ENCODE measurements at regions not wholly inside any gene's neighbourhood (a gene's known extent, or its start where the extent isn't known, plus 50 kb on each side); places are given as distances from the start of the nearest gene placed in this dataset.

DNA sequence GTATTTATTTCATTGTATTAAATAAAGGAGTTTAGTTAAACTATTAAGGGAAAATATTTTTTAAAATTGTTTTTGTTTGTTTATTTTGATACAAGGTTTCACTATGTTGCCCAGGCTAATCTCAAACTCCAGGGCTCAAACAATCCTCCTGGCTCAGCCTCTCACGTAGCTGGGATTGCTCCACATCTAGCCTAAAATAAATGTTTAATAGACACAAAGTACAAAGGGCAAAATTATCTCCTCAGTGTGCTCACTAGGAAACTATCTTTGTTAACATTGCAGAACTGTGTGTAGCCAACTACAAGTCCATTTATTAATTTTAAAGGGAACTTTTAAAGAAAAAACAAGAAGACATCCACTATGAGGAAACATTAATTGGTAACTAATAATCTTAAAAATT, 207.2 kb upstream of the PCDH17 start (continued):
- TF ChIP-seq, protein P1, sequence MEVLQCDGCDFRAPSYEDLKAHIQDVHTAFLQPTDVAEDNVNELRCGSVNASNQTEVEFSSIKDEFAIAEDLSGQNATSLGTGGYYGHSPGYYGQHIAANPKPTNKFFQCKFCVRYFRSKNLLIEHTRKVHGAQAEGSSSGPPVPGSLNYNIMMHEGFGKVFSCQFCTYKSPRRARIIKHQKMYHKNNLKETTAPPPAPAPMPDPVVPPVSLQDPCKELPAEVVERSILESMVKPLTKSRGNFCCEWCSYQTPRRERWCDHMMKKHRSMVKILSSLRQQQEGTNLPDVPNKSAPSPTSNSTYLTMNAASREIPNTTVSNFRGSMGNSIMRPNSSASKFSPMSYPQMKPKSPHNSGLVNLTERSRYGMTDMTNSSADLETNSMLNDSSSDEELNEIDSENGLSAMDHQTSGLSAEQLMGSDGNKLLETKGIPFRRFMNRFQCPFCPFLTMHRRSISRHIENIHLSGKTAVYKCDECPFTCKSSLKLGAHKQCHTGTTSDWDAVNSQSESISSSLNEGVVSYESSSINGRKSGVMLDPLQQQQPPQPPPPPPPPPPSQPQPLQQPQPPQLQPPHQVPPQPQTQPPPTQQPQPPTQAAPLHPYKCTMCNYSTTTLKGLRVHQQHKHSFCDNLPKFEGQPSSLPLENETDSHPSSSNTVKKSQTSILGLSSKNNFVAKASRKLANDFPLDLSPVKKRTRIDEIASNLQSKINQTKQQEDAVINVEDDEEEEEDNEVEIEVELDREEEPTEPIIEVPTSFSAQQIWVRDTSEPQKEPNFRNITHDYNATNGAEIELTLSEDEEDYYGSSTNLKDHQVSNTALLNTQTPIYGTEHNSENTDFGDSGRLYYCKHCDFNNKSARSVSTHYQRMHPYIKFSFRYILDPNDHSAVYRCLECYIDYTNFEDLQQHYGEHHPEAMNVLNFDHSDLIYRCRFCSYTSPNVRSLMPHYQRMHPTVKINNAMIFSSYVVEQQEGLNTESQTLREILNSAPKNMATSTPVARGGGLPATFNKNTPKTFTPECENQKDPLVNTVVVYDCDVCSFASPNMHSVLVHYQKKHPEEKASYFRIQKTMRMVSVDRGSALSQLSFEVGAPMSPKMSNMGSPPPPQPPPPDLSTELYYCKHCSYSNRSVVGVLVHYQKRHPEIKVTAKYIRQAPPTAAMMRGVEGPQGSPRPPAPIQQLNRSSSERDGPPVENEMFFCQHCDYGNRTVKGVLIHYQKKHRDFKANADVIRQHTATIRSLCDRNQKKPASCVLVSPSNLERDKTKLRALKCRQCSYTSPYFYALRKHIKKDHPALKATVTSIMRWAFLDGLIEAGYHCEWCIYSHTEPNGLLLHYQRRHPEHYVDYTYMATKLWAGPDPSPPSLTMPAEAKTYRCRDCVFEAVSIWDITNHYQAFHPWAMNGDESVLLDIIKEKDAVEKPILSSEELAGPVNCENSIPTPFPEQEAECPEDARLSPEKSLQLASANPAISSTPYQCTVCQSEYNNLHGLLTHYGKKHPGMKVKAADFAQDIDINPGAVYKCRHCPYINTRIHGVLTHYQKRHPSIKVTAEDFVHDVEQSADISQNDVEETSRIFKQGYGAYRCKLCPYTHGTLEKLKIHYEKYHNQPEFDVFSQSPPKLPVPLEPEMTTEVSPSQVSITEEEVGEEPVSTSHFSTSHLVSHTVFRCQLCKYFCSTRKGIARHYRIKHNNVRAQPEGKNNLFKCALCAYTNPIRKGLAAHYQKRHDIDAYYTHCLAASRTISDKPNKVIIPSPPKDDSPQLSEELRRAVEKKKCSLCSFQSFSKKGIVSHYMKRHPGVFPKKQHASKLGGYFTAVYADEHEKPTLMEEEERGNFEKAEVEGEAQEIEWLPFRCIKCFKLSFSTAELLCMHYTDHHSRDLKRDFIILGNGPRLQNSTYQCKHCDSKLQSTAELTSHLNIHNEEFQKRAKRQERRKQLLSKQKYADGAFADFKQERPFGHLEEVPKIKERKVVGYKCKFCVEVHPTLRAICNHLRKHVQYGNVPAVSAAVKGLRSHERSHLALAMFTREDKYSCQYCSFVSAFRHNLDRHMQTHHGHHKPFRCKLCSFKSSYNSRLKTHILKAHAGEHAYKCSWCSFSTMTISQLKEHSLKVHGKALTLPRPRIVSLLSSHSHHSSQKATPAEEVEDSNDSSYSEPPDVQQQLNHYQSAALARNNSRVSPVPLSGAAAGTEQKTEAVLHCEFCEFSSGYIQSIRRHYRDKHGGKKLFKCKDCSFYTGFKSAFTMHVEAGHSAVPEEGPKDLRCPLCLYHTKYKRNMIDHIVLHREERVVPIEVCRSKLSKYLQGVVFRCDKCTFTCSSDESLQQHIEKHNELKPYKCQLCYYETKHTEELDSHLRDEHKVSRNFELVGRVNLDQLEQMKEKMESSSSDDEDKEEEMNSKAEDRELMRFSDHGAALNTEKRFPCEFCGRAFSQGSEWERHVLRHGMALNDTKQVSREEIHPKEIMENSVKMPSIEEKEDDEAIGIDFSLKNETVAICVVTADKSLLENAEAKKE (CRISPR knock-in tag; IDR thresholded peaks at IDR 0.05): no peak
- TF ChIP-seq CREB1 (CRISPR knock-in tag; IDR thresholded peaks at IDR 0.05; ENCODE audit: low read depth): no peak

DNA sequence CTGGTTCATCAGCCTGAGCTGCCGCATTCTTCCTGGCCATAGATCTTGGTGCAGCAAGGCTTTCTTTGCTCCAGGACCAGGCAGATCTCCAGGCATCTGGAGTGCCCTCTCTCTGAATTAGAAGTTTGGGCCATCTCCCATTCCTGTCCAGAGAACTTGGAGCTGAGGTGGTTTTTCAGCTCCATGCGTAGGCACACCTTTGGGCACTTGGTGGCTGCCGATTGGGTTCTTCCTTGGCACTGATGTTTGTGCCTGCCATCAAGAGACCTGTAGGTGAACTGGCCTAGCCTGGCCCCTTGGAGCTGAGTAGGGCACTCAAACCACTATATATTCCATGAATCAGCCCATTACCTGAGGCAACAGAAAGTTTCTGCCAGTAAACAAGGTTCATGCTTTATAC, 206.0 kb upstream of the PCDH17 start:
- Histone ChIP-seq H3K4me1 (ENCODE audit: insufficient read depth) (no peaks in the 10 kb centered on the region), H3K4me2 (no peak overlapping the region), H3K36me3 (ENCODE audit: insufficient read depth) (no peaks in the 10 kb centered on the region), H4K20me1 (replicated peaks; ENCODE audit: insufficient read depth) (no peaks in the 10 kb centered on the region), H3K4me3 (no peak overlapping the region), H3K79me2 (replicated peaks; ENCODE audit: insufficient read depth) (no peaks in the 10 kb centered on the region), H3F3A (replicated peaks; ENCODE audit: low read depth) (no peaks in the 10 kb centered on the region), H3K27ac (ENCODE audit: low read depth) (no peak overlapping the region), H3K9me2 (ENCODE audit: insufficient read depth) (peaks cover 4% of the 10 kb centered on the region; the same call in 1 of the 2 replicates), H3K27me3 (ENCODE audit: insufficient read depth) (no peaks in the 10 kb centered on the region), H2AFZ (no peak overlapping the region)
- H3K27me3 Mint-ChIP-seq (ENCODE audit: insufficient read depth, low read depth, poor library complexity): no peaks in the 10 kb centered on the region
- peaks cover 22% of the 10 kb centered on the region for H3K9me3 Mint-ChIP-seq
- no peak overlapping the region for H3K27ac Mint-ChIP-seq
- ATAC-seq (no peak), DNase-seq (ENCODE audit: low spot score) (no peak)
- no peak overlapping the region for H3K4me3 Mint-ChIP-seq
- H3K4me1 Mint-ChIP-seq: no peaks in the 10 kb centered on the region
- H3K36me3 Mint-ChIP-seq (ENCODE audit: low read depth): peaks cover 12% of the 10 kb centered on the region; the same call in 2 of the 3 replicates
- TF ChIP-seq, protein P2, sequence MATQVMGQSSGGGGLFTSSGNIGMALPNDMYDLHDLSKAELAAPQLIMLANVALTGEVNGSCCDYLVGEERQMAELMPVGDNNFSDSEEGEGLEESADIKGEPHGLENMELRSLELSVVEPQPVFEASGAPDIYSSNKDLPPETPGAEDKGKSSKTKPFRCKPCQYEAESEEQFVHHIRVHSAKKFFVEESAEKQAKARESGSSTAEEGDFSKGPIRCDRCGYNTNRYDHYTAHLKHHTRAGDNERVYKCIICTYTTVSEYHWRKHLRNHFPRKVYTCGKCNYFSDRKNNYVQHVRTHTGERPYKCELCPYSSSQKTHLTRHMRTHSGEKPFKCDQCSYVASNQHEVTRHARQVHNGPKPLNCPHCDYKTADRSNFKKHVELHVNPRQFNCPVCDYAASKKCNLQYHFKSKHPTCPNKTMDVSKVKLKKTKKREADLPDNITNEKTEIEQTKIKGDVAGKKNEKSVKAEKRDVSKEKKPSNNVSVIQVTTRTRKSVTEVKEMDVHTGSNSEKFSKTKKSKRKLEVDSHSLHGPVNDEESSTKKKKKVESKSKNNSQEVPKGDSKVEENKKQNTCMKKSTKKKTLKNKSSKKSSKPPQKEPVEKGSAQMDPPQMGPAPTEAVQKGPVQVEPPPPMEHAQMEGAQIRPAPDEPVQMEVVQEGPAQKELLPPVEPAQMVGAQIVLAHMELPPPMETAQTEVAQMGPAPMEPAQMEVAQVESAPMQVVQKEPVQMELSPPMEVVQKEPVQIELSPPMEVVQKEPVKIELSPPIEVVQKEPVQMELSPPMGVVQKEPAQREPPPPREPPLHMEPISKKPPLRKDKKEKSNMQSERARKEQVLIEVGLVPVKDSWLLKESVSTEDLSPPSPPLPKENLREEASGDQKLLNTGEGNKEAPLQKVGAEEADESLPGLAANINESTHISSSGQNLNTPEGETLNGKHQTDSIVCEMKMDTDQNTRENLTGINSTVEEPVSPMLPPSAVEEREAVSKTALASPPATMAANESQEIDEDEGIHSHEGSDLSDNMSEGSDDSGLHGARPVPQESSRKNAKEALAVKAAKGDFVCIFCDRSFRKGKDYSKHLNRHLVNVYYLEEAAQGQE (IDR thresholded peaks at IDR 0.05; ENCODE audit: unreplicated experiment): no peak
- no peak for TF ChIP-seq NANOG (IDR thresholded peaks at IDR 0.05; ENCODE audit: borderline replicate concordance)
- TF ChIP-seq EZH2phosphoT487 (IDR thresholded peaks at IDR 0.05; ENCODE audit: unreplicated experiment): no peak
- TF ChIP-seq POLR2AphosphoS5 (IDR thresholded peaks at IDR 0.05; ENCODE audit: low read depth): no peak
- TF ChIP-seq, protein P1 (CRISPR knock-in tag; IDR thresholded peaks at IDR 0.05): no peak

Data from GM23338 (cell line).